Activated B cell treated with CpG ODN at 0.5 μM for 24 hours (primary cell): ENCODE measurements at regions not wholly inside any gene's neighbourhood (a gene's known extent, or its start where the extent isn't known, plus 50 kb on each side); places are given as distances from the start of the nearest gene placed in this dataset.

ENCODE experiments used
- ATAC-seq: fragments of 200-7000 bp; cut with Tn5 transposase; one replicate; pipeline ENCODE4 v1.10.0; 2021; ENCODE audit warnings: low read depth, mild to moderate bottlenecking, moderate library complexity
- CTCF ChIA-PET: fragments of 350-600 bp; sonication (Branson Sonifier 250); formaldehyde crosslinking; loops from one replicate; lab custom pipeline; 2021; ENCODE audit warnings: antibody characterized with exemption; lab: Charles Lee
- POLR2A ChIA-PET: fragments of 350-600 bp; sonication (Branson Sonifier 250); formaldehyde crosslinking; loops from one replicate; lab custom pipeline; 2021; ENCODE audit warnings: antibody characterized with exemption; lab: Charles Lee
- DNase-seq: peaks from one replicate; pipeline ENCODE4 v3.0.0; 2022
- H3K27ac Mint-ChIP-seq: one replicate; pipeline ENCODE4 v1.8.0; 2020; ENCODE audit warnings: mixed read lengths
- H3K27me3 Mint-ChIP-seq: one replicate; pipeline ENCODE4 v1.8.0; 2021; ENCODE audit warnings: mixed read lengths
- H3K36me3 Mint-ChIP-seq: one replicate; pipeline ENCODE4 v1.8.0; 2021; ENCODE audit warnings: low read depth, mixed read lengths
- H3K4me1 Mint-ChIP-seq: one replicate; pipeline ENCODE4 v1.8.0; 2021; ENCODE audit warnings: mixed read lengths
- H3K4me3 Mint-ChIP-seq: one replicate; pipeline ENCODE4 v1.8.0; 2020; ENCODE audit warnings: mild to moderate bottlenecking, mixed read lengths
- H3K9me3 Mint-ChIP-seq: one replicate; pipeline ENCODE4 v1.8.0; 2020; ENCODE audit warnings: mixed read lengths
- CTCF ChIP-seq: fragments of 200-600 bp; IDR thresholded peaks from one replicate; pipeline ENCODE4 v1.8.0; 2022; ENCODE audit warnings: antibody characterized with exemption, mild to moderate bottlenecking
- intact Hi-C: fragments of 100-400 bp; cut with micrococcal nuclease; formaldehyde crosslinking; loops from one replicate; pipeline ENCODE4 v1.15.1; 2024

- Mint-ChIP-seq H3K36me3 (no peaks in the 10 kb centered on the region), H3K27ac (no peak overlapping the region), H3K27me3 (peaks cover 22% of the 10 kb centered on the region), H3K9me3 (no peaks in the 10 kb centered on the region), H3K4me3 (no peak overlapping the region), H3K4me1 (no peaks in the 10 kb centered on the region)
- DNase-seq, result no peak
- intact Hi-C loops, result loop anchor here (10.0 kb wide), 1 partner anchor 115 kb away; no protein-coding TSS in a partner anchor
- ATAC-seq, result no peak
- CTCF ChIA-PET, result no interaction called here
- POLR2A ChIA-PET, result no interaction called here
- no peak for TF ChIP-seq CTCF
Measured at GRCh38 chr21:41659791-41660560, 106.9 kb downstream of the RIPK4 start.

- peaks cover 15% of the 10 kb centered on the region for H3K27me3 Mint-ChIP-seq
- ATAC-seq (no peak), DNase-seq (no peak)
- no peaks in the 10 kb centered on the region for H3K4me1 Mint-ChIP-seq
- no peak overlapping the region for H3K4me3 Mint-ChIP-seq
- no peaks in the 10 kb centered on the region for H3K9me3 Mint-ChIP-seq
- POLR2A ChIA-PET, result no interaction called here
- TF ChIP-seq CTCF, result no peak
- H3K27ac Mint-ChIP-seq, result no peak overlapping the region
- CTCF ChIA-PET, result no interaction called here
- H3K36me3 Mint-ChIP-seq, result no peaks in the 10 kb centered on the region
- intact Hi-C loops, result no loop called here
Measured at GRCh38 chr21:41656946-41657525, 109.8 kb downstream of the RIPK4 start.

GRCh38 chr21:41655259-41655658 is 111.6 kb downstream of the RIPK4 start:
- ATAC-seq, result no peak
- no peak for DNase-seq
- POLR2A ChIA-PET, result no interaction called here
- intact Hi-C loops, result no loop called here
- Mint-ChIP-seq H3K4me1 (no peaks in the 10 kb centered on the region), H3K36me3 (no peaks in the 10 kb centered on the region), H3K27me3 (peaks cover 15% of the 10 kb centered on the region), H3K4me3 (no peak overlapping the region), H3K27ac (no peak overlapping the region), H3K9me3 (no peaks in the 10 kb centered on the region)
- TF ChIP-seq CTCF, result no peak
- CTCF ChIA-PET, result no interaction called here

GRCh38 chr21:41653954-41654491 is 112.8 kb downstream of the RIPK4 start:
- ATAC-seq (no peak), DNase-seq (no peak)
- no peak for TF ChIP-seq CTCF
- H3K36me3 Mint-ChIP-seq, result no peaks in the 10 kb centered on the region
- ChIA-PET CTCF (no interaction called here), POLR2A (no interaction called here)
- intact Hi-C loops, result no loop called here
- peaks cover 15% of the 10 kb centered on the region for H3K27me3 Mint-ChIP-seq
- H3K4me1 Mint-ChIP-seq, result no peaks in the 10 kb centered on the region
- no peak overlapping the region for H3K27ac Mint-ChIP-seq
- H3K9me3 Mint-ChIP-seq, result no peaks in the 10 kb centered on the region
- no peak overlapping the region for H3K4me3 Mint-ChIP-seq

- DNase-seq (no peak), ATAC-seq (no peak)
- TF ChIP-seq CTCF, result no peak
- Mint-ChIP-seq H3K4me1 (no peaks in the 10 kb centered on the region), H3K9me3 (no peaks in the 10 kb centered on the region), H3K36me3 (no peaks in the 10 kb centered on the region), H3K27me3 (peaks cover 16% of the 10 kb centered on the region), H3K4me3 (no peak overlapping the region), H3K27ac (no peak overlapping the region)
- ChIA-PET POLR2A (no interaction called here), CTCF (no interaction called here)
- intact Hi-C loops, result no loop called here
Measured at GRCh38 chr21:41653243-41653953, 113.5 kb downstream of the RIPK4 start.
